ENCODE measurements at regions not wholly inside any gene's neighbourhood (a gene's known extent, or its start where the extent isn't known, plus 50 kb on each side); places are given as distances from the start of the nearest gene placed in this dataset.

DNA sequence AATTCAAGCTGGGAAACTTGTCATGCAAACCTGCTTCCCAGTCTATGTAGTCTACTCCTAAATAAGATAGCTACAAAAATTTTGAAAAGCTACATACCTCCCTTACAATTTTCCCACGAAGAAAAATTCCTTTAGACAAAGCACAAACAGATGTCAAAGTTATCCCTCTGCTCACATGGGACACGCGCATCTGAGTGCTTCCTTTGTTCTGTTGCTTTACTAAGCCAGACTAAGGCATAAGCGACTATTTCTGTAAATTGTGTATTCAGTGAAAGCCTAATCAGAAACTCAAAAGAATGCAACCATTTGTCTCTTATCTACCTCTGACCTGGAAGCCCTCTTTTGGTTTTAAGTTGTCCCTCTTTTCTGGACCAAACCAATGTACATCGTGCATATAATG is 583.7 kb upstream of the B3GAT1 start:
- no peak for DNase-seq (ENCODE audit: extremely low read depth, low read depth)
- H3K4me3 ChIP-seq (replicated peaks; ENCODE audit: low read depth, low read length): no peak overlapping the region
- TF ChIP-seq, protein P1, sequence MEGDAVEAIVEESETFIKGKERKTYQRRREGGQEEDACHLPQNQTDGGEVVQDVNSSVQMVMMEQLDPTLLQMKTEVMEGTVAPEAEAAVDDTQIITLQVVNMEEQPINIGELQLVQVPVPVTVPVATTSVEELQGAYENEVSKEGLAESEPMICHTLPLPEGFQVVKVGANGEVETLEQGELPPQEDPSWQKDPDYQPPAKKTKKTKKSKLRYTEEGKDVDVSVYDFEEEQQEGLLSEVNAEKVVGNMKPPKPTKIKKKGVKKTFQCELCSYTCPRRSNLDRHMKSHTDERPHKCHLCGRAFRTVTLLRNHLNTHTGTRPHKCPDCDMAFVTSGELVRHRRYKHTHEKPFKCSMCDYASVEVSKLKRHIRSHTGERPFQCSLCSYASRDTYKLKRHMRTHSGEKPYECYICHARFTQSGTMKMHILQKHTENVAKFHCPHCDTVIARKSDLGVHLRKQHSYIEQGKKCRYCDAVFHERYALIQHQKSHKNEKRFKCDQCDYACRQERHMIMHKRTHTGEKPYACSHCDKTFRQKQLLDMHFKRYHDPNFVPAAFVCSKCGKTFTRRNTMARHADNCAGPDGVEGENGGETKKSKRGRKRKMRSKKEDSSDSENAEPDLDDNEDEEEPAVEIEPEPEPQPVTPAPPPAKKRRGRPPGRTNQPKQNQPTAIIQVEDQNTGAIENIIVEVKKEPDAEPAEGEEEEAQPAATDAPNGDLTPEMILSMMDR (IDR thresholded peaks at IDR 0.05; ENCODE audit: low read depth, low read length, missing control alignments): no peak

DNA sequence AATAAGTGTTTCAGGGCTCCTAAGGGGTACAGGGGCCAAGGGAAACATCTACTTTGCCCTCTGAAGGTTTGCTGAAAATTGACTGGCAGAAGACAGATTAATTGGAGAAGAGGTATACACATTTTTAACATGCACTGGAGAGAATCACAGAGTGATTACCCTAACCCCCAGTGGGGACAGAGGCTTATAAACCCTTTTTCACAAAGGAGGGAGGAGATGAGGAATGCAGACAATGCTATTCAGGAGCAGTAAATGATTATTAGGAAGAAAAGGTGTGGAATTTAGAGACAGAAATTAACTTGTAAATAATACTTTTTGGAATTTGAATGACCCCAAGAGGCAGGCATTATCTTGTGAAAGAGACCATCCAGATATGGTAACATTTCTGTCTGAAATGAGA is 582.4 kb upstream of the B3GAT1 start:
- no peak overlapping the region for H3K4me3 ChIP-seq (replicated peaks; ENCODE audit: low read depth, low read length)
- no peak for DNase-seq (ENCODE audit: extremely low read depth, low read depth)
- TF ChIP-seq, protein P1 (IDR thresholded peaks at IDR 0.05; ENCODE audit: low read depth, low read length, missing control alignments): no peak

GRCh38 chr11:134993691-134994243 is 581.7 kb upstream of the B3GAT1 start:
- no peak for DNase-seq (ENCODE audit: extremely low read depth, low read depth)
- TF ChIP-seq, protein P1 (IDR thresholded peaks at IDR 0.05; ENCODE audit: low read depth, low read length, missing control alignments): no peak
- H3K4me3 ChIP-seq (replicated peaks; ENCODE audit: low read depth, low read length): no peak overlapping the region

GRCh38 chr11:134992981-134993380 is 580.9 kb upstream of the B3GAT1 start:
- TF ChIP-seq, protein P1 (IDR thresholded peaks at IDR 0.05; ENCODE audit: low read depth, low read length, missing control alignments): no peak
- H3K4me3 ChIP-seq (replicated peaks; ENCODE audit: low read depth, low read length): no peak overlapping the region
- DNase-seq (ENCODE audit: extremely low read depth, low read depth): no peak

GRCh38 chr11:134988495-134988894 is 576.5 kb upstream of the B3GAT1 start:
- TF ChIP-seq, protein P1 (IDR thresholded peaks at IDR 0.05; ENCODE audit: low read depth, low read length, missing control alignments): no peak
- no peak for DNase-seq (ENCODE audit: extremely low read depth, low read depth)
- no peak overlapping the region for H3K4me3 ChIP-seq (replicated peaks; ENCODE audit: low read depth, low read length)

GRCh38 chr11:134987822-134988221 is 575.8 kb upstream of the B3GAT1 start:
- no peak overlapping the region for H3K4me3 ChIP-seq (replicated peaks; ENCODE audit: low read depth, low read length)
- DNase-seq (ENCODE audit: extremely low read depth, low read depth): no peak
- TF ChIP-seq, protein P1 (IDR thresholded peaks at IDR 0.05; ENCODE audit: low read depth, low read length, missing control alignments): no peak

GRCh38 chr11:134987223-134987768 is 575.3 kb upstream of the B3GAT1 start:
- no peak for DNase-seq (ENCODE audit: extremely low read depth, low read depth)
- H3K4me3 ChIP-seq (replicated peaks; ENCODE audit: low read depth, low read length): no peak overlapping the region
- TF ChIP-seq, protein P1 (IDR thresholded peaks at IDR 0.05; ENCODE audit: low read depth, low read length, missing control alignments): no peak

All from HFF-Myc (cell line).